OCI-LY1 (cell line): ENCODE measurements at regions not wholly inside any gene's neighbourhood (a gene's known extent, or its start where the extent isn't known, plus 50 kb on each side); places are given as distances from the start of the nearest gene placed in this dataset.

Experiments used
- CTCF ChIP-seq: fragments of 200-600 bp; sonication (generic), shearing (Covaris generic); IDR thresholded peaks from 2 replicates; pipeline ENCODE4 v1.5.1; 2017; ENCODE audit warnings: mild to moderate bottlenecking, antibody characterized with exemption, low read length, moderate library complexity, mixed read lengths
- EZH2 ChIP-seq: fragments of 200-600 bp; sonication (generic), shearing (Covaris generic); IDR thresholded peaks from 2 replicates; pipeline ENCODE4 v1.8.0; 2017; ENCODE audit warnings: borderline replicate concordance, mixed run types, mild to moderate bottlenecking, antibody characterized with exemption, low read length, moderate library complexity, mixed read lengths

DNA sequence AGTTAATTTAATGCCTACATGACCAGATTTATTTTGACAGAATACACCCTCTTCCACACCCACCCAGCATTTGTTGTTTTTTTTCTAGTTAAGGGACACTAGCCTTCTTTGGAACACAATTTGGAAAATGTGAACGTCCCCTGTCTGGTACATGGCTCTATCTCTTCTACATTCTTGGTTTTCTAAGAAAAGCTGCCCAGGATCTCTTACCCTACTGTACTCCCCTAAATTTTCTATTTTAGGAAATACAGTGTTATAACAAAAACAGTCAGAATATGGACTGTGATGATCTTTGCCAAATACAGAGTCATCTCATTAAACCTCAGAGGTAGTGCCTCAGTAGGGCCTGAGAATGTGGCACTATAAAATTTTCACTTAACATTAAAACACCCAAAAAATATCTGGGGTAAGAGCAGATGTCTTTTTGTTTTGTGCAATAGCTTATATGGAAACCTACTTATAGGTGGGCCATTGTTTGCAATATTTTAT is 93.1 kb upstream of the SPON1 start:
- TF ChIP-seq CTCF = no peak
- no peak for TF ChIP-seq EZH2
